ENCODE measurements at regions not wholly inside any gene's neighbourhood (a gene's known extent, or its start where the extent isn't known, plus 50 kb on each side); places are given as distances from the start of the nearest gene placed in this dataset.

- TF ChIP-seq, protein P1, sequence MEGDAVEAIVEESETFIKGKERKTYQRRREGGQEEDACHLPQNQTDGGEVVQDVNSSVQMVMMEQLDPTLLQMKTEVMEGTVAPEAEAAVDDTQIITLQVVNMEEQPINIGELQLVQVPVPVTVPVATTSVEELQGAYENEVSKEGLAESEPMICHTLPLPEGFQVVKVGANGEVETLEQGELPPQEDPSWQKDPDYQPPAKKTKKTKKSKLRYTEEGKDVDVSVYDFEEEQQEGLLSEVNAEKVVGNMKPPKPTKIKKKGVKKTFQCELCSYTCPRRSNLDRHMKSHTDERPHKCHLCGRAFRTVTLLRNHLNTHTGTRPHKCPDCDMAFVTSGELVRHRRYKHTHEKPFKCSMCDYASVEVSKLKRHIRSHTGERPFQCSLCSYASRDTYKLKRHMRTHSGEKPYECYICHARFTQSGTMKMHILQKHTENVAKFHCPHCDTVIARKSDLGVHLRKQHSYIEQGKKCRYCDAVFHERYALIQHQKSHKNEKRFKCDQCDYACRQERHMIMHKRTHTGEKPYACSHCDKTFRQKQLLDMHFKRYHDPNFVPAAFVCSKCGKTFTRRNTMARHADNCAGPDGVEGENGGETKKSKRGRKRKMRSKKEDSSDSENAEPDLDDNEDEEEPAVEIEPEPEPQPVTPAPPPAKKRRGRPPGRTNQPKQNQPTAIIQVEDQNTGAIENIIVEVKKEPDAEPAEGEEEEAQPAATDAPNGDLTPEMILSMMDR (IDR thresholded peaks at IDR 0.05; ENCODE audit: low read depth, low read length, missing control alignments), result no peak
- no peak for DNase-seq (ENCODE audit: extremely low read depth, low read depth)
- H3K4me3 ChIP-seq (replicated peaks; ENCODE audit: low read depth, low read length), result no peak overlapping the region
These were observed 187.3 kb upstream of the NSMCE3 start for GRCh38 chr15:29456964-29457363.

DNA sequence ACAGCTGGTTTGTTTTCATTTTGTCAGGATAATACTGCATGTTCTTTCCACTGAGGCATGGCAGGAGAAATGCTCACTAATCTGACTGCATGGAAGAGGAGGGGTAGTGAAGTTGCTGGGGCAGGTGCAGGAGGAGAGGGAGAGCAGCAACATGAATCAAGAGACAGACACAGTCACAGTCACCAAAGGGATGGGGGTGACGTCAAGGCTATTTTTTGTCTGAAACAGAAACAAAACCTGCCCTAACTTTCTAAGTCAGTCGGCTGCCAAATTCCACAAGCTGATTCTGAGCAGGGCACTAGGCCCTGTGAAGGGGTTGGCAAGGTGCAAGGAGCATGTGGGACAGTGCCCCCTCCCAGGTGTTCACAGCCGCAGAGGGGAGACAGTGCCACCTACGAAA is 186.6 kb upstream of the NSMCE3 start:
- no peak overlapping the region for H3K4me3 ChIP-seq (replicated peaks; ENCODE audit: low read depth, low read length)
- DNase-seq (ENCODE audit: extremely low read depth, low read depth), result no peak
- TF ChIP-seq, protein P1 (IDR thresholded peaks at IDR 0.05; ENCODE audit: low read depth, low read length, missing control alignments), result no peak

DNA sequence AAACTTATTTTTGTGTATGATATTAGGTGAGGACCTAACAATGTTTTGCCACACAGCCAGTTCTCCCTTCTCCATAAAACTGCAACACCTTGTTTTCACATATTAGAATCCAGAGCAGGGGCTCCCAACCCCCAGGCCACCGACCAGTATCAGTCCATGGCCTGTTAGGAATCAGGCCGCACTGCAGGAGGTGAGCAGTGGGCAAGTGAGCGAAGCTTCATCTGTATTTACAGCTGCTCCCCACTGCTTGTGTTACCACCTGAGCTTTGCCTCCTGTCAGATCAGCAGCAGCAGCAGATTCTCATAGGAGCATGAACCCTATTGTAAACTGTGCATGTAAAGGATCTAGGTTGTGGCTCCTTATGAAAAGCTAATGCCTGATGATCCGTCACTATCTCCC is 185.9 kb upstream of the NSMCE3 start:
- TF ChIP-seq, protein P1 (IDR thresholded peaks at IDR 0.05; ENCODE audit: low read depth, low read length, missing control alignments), result no peak
- no peak overlapping the region for H3K4me3 ChIP-seq (replicated peaks; ENCODE audit: low read depth, low read length)
- DNase-seq (ENCODE audit: extremely low read depth, low read depth), result no peak

- DNase-seq (ENCODE audit: extremely low read depth, low read depth), result no peak
- TF ChIP-seq, protein P1 (IDR thresholded peaks at IDR 0.05; ENCODE audit: low read depth, low read length, missing control alignments), result no peak
- no peak overlapping the region for H3K4me3 ChIP-seq (replicated peaks; ENCODE audit: low read depth, low read length)
These were observed 185.4 kb upstream of the NSMCE3 start for GRCh38 chr15:29455055-29455454.

- TF ChIP-seq, protein P1 (IDR thresholded peaks at IDR 0.05; ENCODE audit: low read depth, low read length, missing control alignments), result no peak
- DNase-seq (ENCODE audit: extremely low read depth, low read depth), result no peak
- no peak overlapping the region for H3K4me3 ChIP-seq (replicated peaks; ENCODE audit: low read depth, low read length)
These were observed 184.9 kb upstream of the NSMCE3 start for GRCh38 chr15:29454506-29454905.

GRCh38 chr15:29452881-29453731 is 183.5 kb upstream of the NSMCE3 start:
- no peak for DNase-seq (ENCODE audit: extremely low read depth, low read depth)
- TF ChIP-seq, protein P1 (IDR thresholded peaks at IDR 0.05; ENCODE audit: low read depth, low read length, missing control alignments), result no peak
- no peak overlapping the region for H3K4me3 ChIP-seq (replicated peaks; ENCODE audit: low read depth, low read length)
